GM13977 (cell line): ENCODE measurements at regions not wholly inside any gene's neighbourhood (a gene's known extent, or its start where the extent isn't known, plus 50 kb on each side); places are given as distances from the start of the nearest gene placed in this dataset.
"Not testable (repeated sequence)": the region's sequence is repeated elsewhere in the genome, so short reads cannot be mapped to it uniquely, and the experiment has no call there.

Source experiments
- DNase-seq: peaks from one replicate; pipeline ENCODE4 v3.0.0; 2012; ENCODE audit warnings: low spot score
- in situ Hi-C: fragments of 300-500 bp; cut with MboI; formaldehyde crosslinking; loops from one replicate; pipeline ENCODE4 v1.12.0; 2022; ENCODE audit warnings: low sequenced_read_pairs, low pct_unique_long_range_greater_than_20kb, mixed read lengths, inconsistent platforms; ENCODE audit not compliant: unreplicated experiment
- TF ChIP-seq, protein P1 (sequence below): IDR thresholded peaks from 2 replicates; pipeline ENCODE4 v1.5.1; 2012; ENCODE audit warnings: mild to moderate bottlenecking, control low read depth; ENCODE audit not compliant: insufficient read depth; ENCODE audit errors: extremely low read depth, missing control alignments

DNA sequence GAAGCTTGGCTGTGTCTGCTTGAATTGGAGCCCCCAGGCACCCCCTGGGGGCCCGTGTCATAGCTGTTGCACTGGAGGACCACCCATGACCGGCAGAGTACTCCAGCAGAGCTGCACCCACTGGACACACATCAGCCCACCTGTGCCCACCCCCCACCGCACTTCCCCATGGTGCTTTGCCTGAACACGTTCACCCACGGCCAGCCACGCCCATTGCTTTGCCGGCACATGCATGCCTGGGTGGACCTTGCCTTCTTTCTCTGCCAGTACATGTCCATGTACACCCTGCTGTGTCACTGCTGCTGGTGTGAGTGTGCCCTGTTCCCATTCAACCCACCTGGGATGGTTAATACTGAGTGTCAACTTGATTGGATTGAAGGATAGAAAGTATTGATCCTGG lies 88.7 kb downstream of the SAMD9 start:
- no peak for DNase-seq
- in situ Hi-C loops, result no loop called here
- TF ChIP-seq, protein P1, sequence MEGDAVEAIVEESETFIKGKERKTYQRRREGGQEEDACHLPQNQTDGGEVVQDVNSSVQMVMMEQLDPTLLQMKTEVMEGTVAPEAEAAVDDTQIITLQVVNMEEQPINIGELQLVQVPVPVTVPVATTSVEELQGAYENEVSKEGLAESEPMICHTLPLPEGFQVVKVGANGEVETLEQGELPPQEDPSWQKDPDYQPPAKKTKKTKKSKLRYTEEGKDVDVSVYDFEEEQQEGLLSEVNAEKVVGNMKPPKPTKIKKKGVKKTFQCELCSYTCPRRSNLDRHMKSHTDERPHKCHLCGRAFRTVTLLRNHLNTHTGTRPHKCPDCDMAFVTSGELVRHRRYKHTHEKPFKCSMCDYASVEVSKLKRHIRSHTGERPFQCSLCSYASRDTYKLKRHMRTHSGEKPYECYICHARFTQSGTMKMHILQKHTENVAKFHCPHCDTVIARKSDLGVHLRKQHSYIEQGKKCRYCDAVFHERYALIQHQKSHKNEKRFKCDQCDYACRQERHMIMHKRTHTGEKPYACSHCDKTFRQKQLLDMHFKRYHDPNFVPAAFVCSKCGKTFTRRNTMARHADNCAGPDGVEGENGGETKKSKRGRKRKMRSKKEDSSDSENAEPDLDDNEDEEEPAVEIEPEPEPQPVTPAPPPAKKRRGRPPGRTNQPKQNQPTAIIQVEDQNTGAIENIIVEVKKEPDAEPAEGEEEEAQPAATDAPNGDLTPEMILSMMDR, result no peak

DNA sequence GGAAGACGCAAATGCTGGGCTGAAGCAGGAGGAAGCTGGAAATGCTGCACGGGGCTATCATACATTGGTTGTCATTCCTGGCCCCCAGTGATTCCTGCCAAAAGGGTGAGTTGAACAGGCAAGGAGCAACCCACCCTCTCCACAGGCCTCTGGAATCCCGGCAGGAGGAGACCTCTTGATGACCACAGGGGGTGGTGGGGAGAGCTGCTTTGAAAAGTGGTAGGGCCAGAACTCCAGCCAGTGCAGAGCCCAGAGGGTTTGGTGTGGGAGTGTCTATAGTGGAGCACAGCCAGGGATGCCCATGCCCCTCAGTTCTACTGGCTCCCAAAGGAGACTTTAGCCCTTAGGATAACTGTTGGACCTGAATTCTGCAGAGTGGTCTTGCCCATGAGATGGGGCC lies 89.2 kb downstream of the SAMD9 start:
- TF ChIP-seq, protein P1, result no peak
- no peak for DNase-seq
- in situ Hi-C loops, result no loop called here

DNA sequence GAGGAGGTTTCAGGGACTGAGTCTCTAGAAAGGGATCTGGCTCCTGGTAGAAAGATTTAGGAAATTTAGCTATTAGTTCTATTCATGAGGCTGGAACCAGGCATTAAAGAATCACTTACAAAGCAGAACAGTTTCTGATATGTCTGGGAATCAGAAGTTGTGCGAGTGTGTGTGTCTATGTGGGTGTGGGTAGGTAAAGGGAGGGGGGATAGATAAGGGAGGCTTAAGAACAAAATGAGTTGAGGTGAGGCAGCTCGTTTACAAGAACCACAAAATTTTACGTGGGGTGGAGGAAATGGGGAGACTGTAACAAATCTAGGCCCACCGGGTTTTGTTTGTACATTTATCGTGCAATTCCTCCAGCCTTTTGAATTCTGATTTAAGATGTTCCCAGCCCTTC lies 90.7 kb downstream of the SAMD9 start:
- TF ChIP-seq, protein P1, result no peak
- in situ Hi-C loops, result no loop called here
- DNase-seq, result no peak

DNA sequence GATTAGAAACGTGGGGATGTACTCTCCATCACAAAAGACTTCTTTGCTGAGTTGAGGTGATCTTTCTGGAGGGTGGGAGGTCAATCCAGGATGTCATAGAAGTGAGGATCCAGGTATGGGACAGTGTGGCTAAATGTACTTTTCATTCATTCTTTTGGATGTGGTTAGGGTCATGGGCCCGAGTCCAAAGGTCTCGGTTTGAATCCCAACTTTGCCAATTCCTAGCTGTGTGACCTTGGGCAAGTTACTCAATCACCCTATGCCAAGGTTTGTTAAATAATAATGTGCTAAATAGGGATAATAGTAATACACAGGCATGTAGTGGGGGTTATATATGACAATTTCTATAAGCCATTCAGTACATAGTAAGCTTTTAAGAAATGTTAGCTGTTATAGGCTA lies 91.4 kb downstream of the SAMD9 start:
- TF ChIP-seq, protein P1, result no peak
- DNase-seq, result no peak
- in situ Hi-C loops, result no loop called here

DNA sequence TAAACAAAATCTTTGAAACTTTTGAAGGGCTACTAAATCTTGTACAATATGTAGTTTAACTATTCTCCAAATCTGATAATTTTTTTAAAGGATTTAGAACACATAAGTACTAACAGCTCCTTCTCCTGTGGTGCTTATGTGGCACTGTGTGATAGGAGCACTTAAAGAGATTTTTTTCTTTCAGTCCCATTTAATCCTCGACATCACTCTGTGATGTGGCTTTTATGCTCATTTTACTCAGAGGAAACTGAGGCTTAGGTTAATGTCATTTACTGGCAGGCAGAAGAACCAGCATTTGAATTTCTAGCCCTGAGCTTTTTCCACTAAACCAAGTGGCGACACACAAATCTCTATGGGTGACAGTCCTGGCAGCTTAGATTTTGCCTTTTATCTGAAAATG lies 92.4 kb downstream of the SAMD9 start:
- in situ Hi-C loops, result no loop called here
- TF ChIP-seq, protein P1, result no peak
- DNase-seq, result no peak

DNA sequence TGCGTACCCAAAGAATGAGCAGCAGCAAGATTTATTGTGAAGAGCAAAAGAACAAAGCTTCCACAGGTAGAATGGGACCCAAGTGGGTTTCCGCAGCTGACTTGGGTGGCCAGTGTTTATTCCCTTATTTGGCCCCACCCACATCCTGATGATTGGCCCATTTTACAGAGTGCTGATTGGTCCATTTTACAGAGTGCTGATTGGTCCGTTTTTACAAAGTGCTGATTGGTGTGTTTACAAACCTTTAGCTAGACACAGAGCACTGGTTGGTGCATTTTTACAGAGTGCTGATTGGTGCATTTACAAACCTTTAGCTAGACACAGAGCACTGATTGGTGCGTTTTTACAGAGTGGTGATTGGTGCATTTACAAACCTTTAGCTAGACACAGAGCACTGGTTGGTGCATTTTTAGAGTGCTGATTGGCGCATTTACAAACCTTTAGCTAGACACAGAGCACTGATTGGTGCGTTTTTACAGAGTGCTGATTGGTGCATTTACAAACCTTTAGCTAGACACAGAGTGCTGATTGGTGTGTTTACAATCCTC lies 94.8 kb downstream of the SAMD9 start:
- DNase-seq, in situ Hi-C loops: not testable (repeated sequence)

DNA sequence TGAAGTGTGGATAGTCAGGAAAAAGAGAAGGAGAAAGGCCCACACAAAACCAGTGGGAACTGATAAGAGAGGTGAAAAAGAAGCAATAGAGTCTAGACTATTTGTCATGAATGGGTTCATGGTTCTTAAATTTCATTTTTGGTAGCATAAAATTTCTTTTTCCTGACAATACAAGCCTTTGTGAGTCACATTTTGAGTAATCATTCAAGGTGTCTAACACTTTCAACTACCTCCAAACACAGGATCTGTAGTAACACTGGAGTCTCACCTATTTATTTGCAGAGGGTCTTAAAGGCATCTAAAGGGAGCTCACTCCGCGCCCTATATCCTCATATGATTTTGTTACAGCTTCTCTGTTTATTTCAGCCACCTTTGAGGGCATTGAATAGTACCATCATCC lies 96.0 kb downstream of the SAMD9 start:
- in situ Hi-C loops, result no loop called here
- DNase-seq, result no peak
- TF ChIP-seq, protein P1, result no peak
